ENCODE measurements at regions not wholly inside any gene's neighbourhood (a gene's known extent, or its start where the extent isn't known, plus 50 kb on each side); places are given as distances from the start of the nearest gene placed in this dataset.

GRCh38 chr3:107950417-107950816 is 140.4 kb downstream of the CD47 start:
- POLR2A ChIA-PET, result interaction anchor here (0.6 to 0.7 kb wide), 2 partner anchors 20 to 40 kb away, joined by 3 to 4 read pairs; no protein-coding TSS in a partner anchor

GRCh38 chr3:107949394-107949970 is 141.3 kb downstream of the CD47 start:
- no peaks in the 10 kb centered on the region for H4K20me1 ChIP-seq (ENCODE audit: insufficient read depth, low read length)
- H2AFZ ChIP-seq (ENCODE audit: low read length), result no peak overlapping the region
- BruUV-seq (replicated peaks), result no TSS peak
- H3K4me1 ChIP-seq (ENCODE audit: insufficient read depth, low read length, poor library complexity, severe bottlenecking), result no peaks in the 10 kb centered on the region
- TF ChIP-seq EZH2phosphoT487 (IDR thresholded peaks at IDR 0.05; ENCODE audit: borderline replicate concordance, low read depth, low read length) (no peak), CTCF (conservative IDR thresholded peaks at IDR 0.05; ENCODE audit: low read length) (no peak)
- no peak overlapping the region for H3K4me2 ChIP-seq (ENCODE audit: low read length)
- POLR2A ChIA-PET, result interaction anchor here (1.4 kb wide), 1 partner anchor 26 kb away, joined by 4 read pairs; no protein-coding TSS in a partner anchor
- H3K36me3 ChIP-seq (ENCODE audit: insufficient read depth, low read length), result no peaks in the 10 kb centered on the region
- no peaks in the 10 kb centered on the region for H3K9me2 ChIP-seq (ENCODE audit: insufficient read depth, low read length)
- H3K4me3 ChIP-seq (ENCODE audit: low read depth, low read length, poor library complexity, severe bottlenecking), result no peak overlapping the region
- intact Hi-C loops (cut with micrococcal nuclease; ENCODE audit: unreplicated experiment), result no loop called here
- H3K79me2 ChIP-seq (ENCODE audit: insufficient read depth, low read depth, low read length), result no peaks in the 10 kb centered on the region
- DNase-seq (ENCODE audit: low spot score), result no peak
- CTCF ChIA-PET (ENCODE audit: unreplicated experiment), result no interaction called here
- no peaks in the 10 kb centered on the region for H3K9me3 ChIP-seq (ENCODE audit: low read length)
- H3K27ac ChIP-seq (ENCODE audit: low read depth, low read length, poor library complexity, severe bottlenecking), result no peak overlapping the region

More at GRCh38 chr3:107950417-107950816, 140.4 kb downstream of the CD47 start:
- no peak overlapping the region for H3K4me3 ChIP-seq (ENCODE audit: low read depth, low read length, poor library complexity, severe bottlenecking)
- CTCF ChIA-PET (ENCODE audit: unreplicated experiment), result no interaction called here
- no peak overlapping the region for H3K4me2 ChIP-seq (ENCODE audit: low read length)
- no peaks in the 10 kb centered on the region for H3K9me2 ChIP-seq (ENCODE audit: insufficient read depth, low read length)
- H3K27ac ChIP-seq (ENCODE audit: low read depth, low read length, poor library complexity, severe bottlenecking), result no peak overlapping the region
- H3K9me3 ChIP-seq (ENCODE audit: low read length), result no peaks in the 10 kb centered on the region
- no peak for TF ChIP-seq EZH2phosphoT487 (IDR thresholded peaks at IDR 0.05; ENCODE audit: borderline replicate concordance, low read depth, low read length)
- no peak for TF ChIP-seq CTCF (conservative IDR thresholded peaks at IDR 0.05; ENCODE audit: low read length)
- H3K4me1 ChIP-seq (ENCODE audit: insufficient read depth, low read length, poor library complexity, severe bottlenecking), result no peaks in the 10 kb centered on the region
- intact Hi-C loops (cut with micrococcal nuclease; ENCODE audit: unreplicated experiment), result no loop called here
- H3K36me3 ChIP-seq (ENCODE audit: insufficient read depth, low read length), result no peaks in the 10 kb centered on the region
- BruUV-seq (replicated peaks), result no TSS peak
- H3K79me2 ChIP-seq (ENCODE audit: insufficient read depth, low read depth, low read length), result no peaks in the 10 kb centered on the region
- no peaks in the 10 kb centered on the region for H4K20me1 ChIP-seq (ENCODE audit: insufficient read depth, low read length)
- no peak for DNase-seq (ENCODE audit: low spot score)
- H2AFZ ChIP-seq (ENCODE audit: low read length), result no peak overlapping the region

- CTCF ChIA-PET (ENCODE audit: unreplicated experiment), result no interaction called here
- no TSS peak for BruUV-seq (replicated peaks)
Observed at GRCh38 chr3:107947203-107947602, 143.6 kb downstream of the CD47 start.

More at GRCh38 chr3:107947203-107947602, 143.6 kb downstream of the CD47 start:
- POLR2A ChIA-PET, result no interaction called here
- H4K20me1 ChIP-seq (ENCODE audit: insufficient read depth, low read length), result no peaks in the 10 kb centered on the region
- TF ChIP-seq EZH2phosphoT487 (IDR thresholded peaks at IDR 0.05; ENCODE audit: borderline replicate concordance, low read depth, low read length), result no peak
- TF ChIP-seq CTCF (conservative IDR thresholded peaks at IDR 0.05; ENCODE audit: low read length), result no peak
- no peak for DNase-seq (ENCODE audit: low spot score)
- no peak overlapping the region for H3K4me2 ChIP-seq (ENCODE audit: low read length)
- no peaks in the 10 kb centered on the region for H3K36me3 ChIP-seq (ENCODE audit: insufficient read depth, low read length)
- no peak overlapping the region for H3K4me3 ChIP-seq (ENCODE audit: low read depth, low read length, poor library complexity, severe bottlenecking)
- intact Hi-C loops (cut with micrococcal nuclease; ENCODE audit: unreplicated experiment), result no loop called here
- no peak overlapping the region for H2AFZ ChIP-seq (ENCODE audit: low read length)
- no peaks in the 10 kb centered on the region for H3K9me3 ChIP-seq (ENCODE audit: low read length)
- no peak overlapping the region for H3K27ac ChIP-seq (ENCODE audit: low read depth, low read length, poor library complexity, severe bottlenecking)
- no peaks in the 10 kb centered on the region for H3K4me1 ChIP-seq (ENCODE audit: insufficient read depth, low read length, poor library complexity, severe bottlenecking)
- H3K9me2 ChIP-seq (ENCODE audit: insufficient read depth, low read length), result no peaks in the 10 kb centered on the region
- H3K79me2 ChIP-seq (ENCODE audit: insufficient read depth, low read depth, low read length), result no peaks in the 10 kb centered on the region

Data from OCI-LY7 (cell line).